Thyroid gland (tissue), 4 donors: ENCODE measurements at regions not wholly inside any gene's neighbourhood (a gene's known extent, or its start where the extent isn't known, plus 50 kb on each side); places are given as distances from the start of the nearest gene placed in this dataset.

Experiments
- DNase-seq, 2 donors: peaks; one replicate each; pipeline ENCODE4 v3.0.0-alpha.2; 2019
- H3K27ac ChIP-seq, 3 donors: fragments of 200-600 bp; sonication (generic); 1 replicate in 2 of 3; 2 replicates in 1 of 3; pipeline ENCODE4 v1.5.1; 2016 to 2019; ENCODE audit warnings: mild to moderate bottlenecking in 1 of 3, moderate library complexity in 1 of 3
- H3K27me3 ChIP-seq: fragments of 200-600 bp; sonication (generic); one replicate; pipeline ENCODE4 v1.5.1; 2019
- H3K36me3 ChIP-seq, 2 donors: fragments of 200-600 bp; sonication (generic); one replicate each; pipeline ENCODE4 v1.5.1; 2016 to 2019
- H3K4me1 ChIP-seq, 2 donors: fragments of 200-600 bp; sonication (generic); one replicate each; pipeline ENCODE4 v1.5.1; 2017 to 2019
- H3K4me3 ChIP-seq, 3 donors: fragments of 200-600 bp; sonication (generic); replicated peaks in 1 of 3; 1 replicate in 2 of 3; 2 replicates in 1 of 3; pipeline ENCODE4 v1.5.1; 2016; ENCODE audit warnings: mild to moderate bottlenecking in 1 of 3
- H3K9me3 ChIP-seq: fragments of 200-600 bp; sonication (generic); one replicate; pipeline ENCODE4 v1.5.1; 2017
- POLR2A ChIP-seq, 2 donors: fragments of 450-650 bp; IDR thresholded peaks; one replicate each; pipeline ENCODE4 v1.6.1; 2017; ENCODE audit warnings: antibody characterized with exemption in 2 of 2, mild to moderate bottlenecking in 2 of 2, moderate library complexity in 1 of 2
- WGBS, 2 donors: methylation state at CpG; one replicate each; pipeline ENCODE4 v1.1.5; 2017; 5-methylcytosine and 5-hydroxymethylcytosine counted together
- intact Hi-C: fragments of 100-400 bp; cut with DNase I; formaldehyde crosslinking; loops from one replicate; pipeline ENCODE4 v1.15.1; 2023
- TF ChIP-seq, protein P1 (sequence below), 6 experiments: fragments of 200-600 bp in 3 of 6; fragments of 450-650 bp in 3 of 6; sonication (generic) in 3 of 6; IDR thresholded peaks; one replicate each; pipeline ENCODE4 v1.5.1; 2016 to 2019; ENCODE audit warnings: antibody characterized with exemption in 6 of 6, mild to moderate bottlenecking in 2 of 6, inconsistent platforms in 1 of 6, moderate library complexity in 1 of 6

DNA sequence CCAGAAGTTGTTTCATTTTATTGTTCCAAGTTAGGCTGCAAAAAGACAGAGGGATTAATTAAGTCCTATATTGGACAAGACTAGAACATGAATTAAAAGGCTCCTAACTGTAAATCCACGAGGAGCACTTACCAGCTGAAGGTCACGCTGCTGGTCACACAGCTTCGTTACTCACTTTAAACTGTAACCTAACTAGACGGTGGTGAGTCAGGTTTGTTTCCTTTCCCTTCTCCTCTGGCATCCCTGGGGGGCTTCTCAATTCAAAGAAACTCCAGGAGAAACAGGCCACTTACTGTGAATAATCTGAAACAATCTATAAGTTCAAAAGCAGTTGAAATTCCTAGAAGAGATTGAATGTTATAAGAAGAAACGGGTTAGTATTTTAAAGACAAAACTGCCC is 331.4 kb downstream of the BCAT1 start:
- intact Hi-C loops = no loop called here
- WGBS, 2 donors = 50 to 55% methylated on average over 5 of the region's 5 CpGs

DNA sequence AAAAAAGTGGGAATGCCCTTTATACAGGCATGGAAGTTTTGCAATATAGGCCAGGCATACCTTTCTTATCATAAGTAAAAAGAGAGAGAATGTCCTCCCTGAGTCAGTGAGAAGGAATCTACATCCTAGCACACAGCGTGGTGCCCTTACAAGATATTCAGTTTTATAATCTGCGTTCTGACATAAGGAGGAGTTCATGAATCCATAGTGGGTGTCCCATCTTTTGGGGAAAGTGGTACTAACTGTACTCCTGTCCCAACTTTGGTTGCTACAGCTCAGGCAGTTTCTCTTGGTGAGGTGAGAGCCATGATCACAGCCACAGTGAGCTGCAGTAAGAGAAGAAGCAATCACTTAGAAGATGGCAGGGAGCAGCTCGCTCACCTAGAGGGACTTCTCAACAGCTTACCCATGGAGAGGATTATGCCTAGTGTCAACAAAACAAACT is 332.9 kb downstream of the BCAT1 start:
- intact Hi-C loops = no loop called here
- 85 to 97% methylated on average over 3 of the region's 3 CpGs for WGBS, 2 donors

More for the DNA sequence above, 331.4 kb downstream of the BCAT1 start:
- no peak for DNase-seq
- TF ChIP-seq, protein P1, sequence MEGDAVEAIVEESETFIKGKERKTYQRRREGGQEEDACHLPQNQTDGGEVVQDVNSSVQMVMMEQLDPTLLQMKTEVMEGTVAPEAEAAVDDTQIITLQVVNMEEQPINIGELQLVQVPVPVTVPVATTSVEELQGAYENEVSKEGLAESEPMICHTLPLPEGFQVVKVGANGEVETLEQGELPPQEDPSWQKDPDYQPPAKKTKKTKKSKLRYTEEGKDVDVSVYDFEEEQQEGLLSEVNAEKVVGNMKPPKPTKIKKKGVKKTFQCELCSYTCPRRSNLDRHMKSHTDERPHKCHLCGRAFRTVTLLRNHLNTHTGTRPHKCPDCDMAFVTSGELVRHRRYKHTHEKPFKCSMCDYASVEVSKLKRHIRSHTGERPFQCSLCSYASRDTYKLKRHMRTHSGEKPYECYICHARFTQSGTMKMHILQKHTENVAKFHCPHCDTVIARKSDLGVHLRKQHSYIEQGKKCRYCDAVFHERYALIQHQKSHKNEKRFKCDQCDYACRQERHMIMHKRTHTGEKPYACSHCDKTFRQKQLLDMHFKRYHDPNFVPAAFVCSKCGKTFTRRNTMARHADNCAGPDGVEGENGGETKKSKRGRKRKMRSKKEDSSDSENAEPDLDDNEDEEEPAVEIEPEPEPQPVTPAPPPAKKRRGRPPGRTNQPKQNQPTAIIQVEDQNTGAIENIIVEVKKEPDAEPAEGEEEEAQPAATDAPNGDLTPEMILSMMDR (IDR thresholded peaks at IDR 0.05) = no peak
- no peak for TF ChIP-seq POLR2A (IDR thresholded peaks at IDR 0.05)
- Histone ChIP-seq H3K36me3 (no peaks in the 10 kb centered on the region), H3K27ac (no peak overlapping the region), H3K4me1 (no peaks in the 10 kb centered on the region), H3K4me3 (no peak overlapping the region), H3K27me3 (no peaks in the 10 kb centered on the region), H3K9me3 (no peaks in the 10 kb centered on the region)

DNA sequence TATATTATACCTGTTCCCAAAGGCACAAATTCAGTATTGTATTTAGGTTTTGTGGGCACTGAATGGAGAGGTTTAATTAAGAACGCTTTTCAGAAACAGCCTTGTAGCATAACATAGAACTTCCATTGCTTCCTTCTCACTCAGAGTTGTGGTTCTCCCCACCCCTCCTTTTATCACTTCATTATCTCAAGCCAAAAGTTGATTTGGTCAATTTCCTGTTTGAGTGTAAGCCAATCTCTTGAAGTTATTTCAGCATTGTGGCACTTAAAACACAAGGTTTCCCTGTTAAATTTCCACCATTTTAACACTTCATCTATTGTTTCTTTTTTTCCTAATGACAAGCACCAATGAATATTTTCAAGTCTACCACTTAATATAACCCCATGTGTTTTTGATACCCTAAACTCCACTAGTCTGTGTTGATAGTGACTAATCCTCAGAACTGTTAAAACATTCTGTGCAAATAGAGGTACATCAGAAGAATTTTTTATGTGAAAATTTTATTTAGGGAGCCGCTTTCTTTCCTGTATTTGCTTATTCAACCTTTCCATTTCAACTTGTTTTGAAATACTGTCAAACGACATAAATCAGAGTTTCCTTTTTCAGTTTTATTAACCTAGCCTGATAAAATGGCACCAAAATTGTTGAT is 340.1 kb downstream of the BCAT1 start:
- Histone ChIP-seq H3K9me3 (no peaks in the 10 kb centered on the region), H3K4me1 (no peaks in the 10 kb centered on the region), H3K4me3 (no peak overlapping the region), H3K36me3 (no peaks in the 10 kb centered on the region), H3K27me3 (no peaks in the 10 kb centered on the region), H3K27ac (no peak overlapping the region)
- intact Hi-C loops = no loop called here
- no peak for TF ChIP-seq POLR2A (IDR thresholded peaks at IDR 0.05)
- TF ChIP-seq, protein P1 (IDR thresholded peaks at IDR 0.05) = no peak
- WGBS, 2 donors = 70 to 79% methylated on average over 3 of the region's 3 CpGs
- DNase-seq = no peak

More for the DNA sequence above, 332.9 kb downstream of the BCAT1 start:
- H3K9me3 ChIP-seq = no peaks in the 10 kb centered on the region
- no peak overlapping the region for H3K27ac ChIP-seq
- DNase-seq = no peak
- H3K4me1 ChIP-seq = no peaks in the 10 kb centered on the region
- no peak overlapping the region for H3K4me3 ChIP-seq
- no peaks in the 10 kb centered on the region for H3K27me3 ChIP-seq
- H3K36me3 ChIP-seq = no peaks in the 10 kb centered on the region
- TF ChIP-seq, protein P1 (IDR thresholded peaks at IDR 0.05) = no peak
- no peak for TF ChIP-seq POLR2A (IDR thresholded peaks at IDR 0.05)

DNA sequence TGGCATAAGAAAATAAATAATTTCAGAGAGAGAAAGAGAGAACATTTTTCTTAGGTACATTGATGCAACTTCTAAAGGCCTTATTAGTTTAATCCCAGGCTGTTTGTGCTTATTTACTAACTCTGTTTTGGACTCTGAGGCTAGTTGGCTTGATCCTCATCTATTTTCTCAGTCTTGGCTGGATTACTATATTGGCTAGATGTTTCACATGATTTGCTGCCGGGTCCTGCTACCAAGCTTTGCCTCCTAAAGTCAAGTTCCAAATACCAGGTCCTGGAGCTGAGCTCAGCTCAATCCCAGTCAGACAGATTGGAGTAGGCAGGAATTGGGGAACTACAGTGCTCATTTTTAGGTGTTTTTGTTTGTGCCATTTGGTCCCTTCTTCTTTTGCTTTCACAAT is 340.8 kb downstream of the BCAT1 start:
- H3K36me3 ChIP-seq = no peaks in the 10 kb centered on the region
- H3K4me1 ChIP-seq = no peaks in the 10 kb centered on the region
- TF ChIP-seq, protein P1 (IDR thresholded peaks at IDR 0.05) = no peak
- TF ChIP-seq POLR2A (IDR thresholded peaks at IDR 0.05) = no peak
- 75 to 88% methylated on average over 1 of the region's 1 CpG for WGBS, 2 donors
- DNase-seq = no peak
- H3K9me3 ChIP-seq = no peaks in the 10 kb centered on the region
- intact Hi-C loops = no loop called here
- no peaks in the 10 kb centered on the region for H3K27me3 ChIP-seq
- H3K4me3 ChIP-seq = no peak overlapping the region
- no peak overlapping the region for H3K27ac ChIP-seq

DNA sequence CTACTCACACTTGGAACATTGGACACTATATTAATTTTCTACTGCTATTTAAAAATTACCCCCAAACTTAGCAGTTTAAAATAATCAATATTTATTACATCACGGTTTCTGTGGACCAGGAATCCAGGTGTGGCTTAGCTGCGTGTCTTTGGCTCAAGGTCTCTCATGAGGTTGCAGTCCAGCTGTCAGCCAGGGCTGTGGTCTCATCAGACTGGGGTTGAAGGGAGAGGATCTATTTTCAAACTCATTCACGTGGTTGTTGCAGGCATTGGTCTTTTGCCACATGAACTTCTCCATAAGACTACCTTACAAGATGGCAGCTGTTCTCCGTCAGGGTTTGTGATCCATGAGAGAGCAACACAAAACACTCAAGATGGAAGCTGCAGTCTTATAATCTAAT is 343.0 kb downstream of the BCAT1 start:
- H3K4me3 ChIP-seq = no peak overlapping the region
- TF ChIP-seq, protein P1 (IDR thresholded peaks at IDR 0.05) = no peak
- TF ChIP-seq POLR2A (IDR thresholded peaks at IDR 0.05) = no peak

More for the DNA sequence above, 343.0 kb downstream of the BCAT1 start:
- DNase-seq = no peak
- H3K27me3 ChIP-seq = no peaks in the 10 kb centered on the region
- H3K9me3 ChIP-seq = no peaks in the 10 kb centered on the region
- no peaks in the 10 kb centered on the region for H3K4me1 ChIP-seq
- 88 to 94% methylated on average over 4 of the region's 4 CpGs for WGBS, 2 donors
- intact Hi-C loops = no loop called here
- H3K36me3 ChIP-seq = no peaks in the 10 kb centered on the region
- no peak overlapping the region for H3K27ac ChIP-seq
